Smooth muscle cell (in vitro differentiated cells): ENCODE measurements at regions not wholly inside any gene's neighbourhood (a gene's known extent, or its start where the extent isn't known, plus 50 kb on each side); places are given as distances from the start of the nearest gene placed in this dataset.

Source experiments
- DNase-seq: peaks from one replicate; lab custom pipeline; 2025; ENCODE audit not compliant: unreplicated experiment; lab: John Stamatoyannopoulos, UW
- H2AFZ ChIP-seq: fragments of 200-600 bp; sonication (generic); 2 replicates; pipeline ENCODE4 v1.6.0; 2016; ENCODE audit warnings: antibody characterized with exemption, low read depth, mild to moderate bottlenecking
- H3F3A ChIP-seq: fragments of 200-600 bp; sonication (generic); 2 replicates; pipeline ENCODE4 v1.6.0; 2017; ENCODE audit warnings: antibody characterized with exemption, low read depth
- H3K27ac ChIP-seq: fragments of 200-600 bp; sonication (generic); 2 replicates; pipeline ENCODE4 v1.5.1; 2016; ENCODE audit warnings: low read depth, mild to moderate bottlenecking
- H3K27me3 ChIP-seq: fragments of 200-600 bp; sonication (generic); 2 replicates; pipeline ENCODE4 v1.6.1; 2016; ENCODE audit warnings: low read depth, mild to moderate bottlenecking
- H3K36me3 ChIP-seq: fragments of 200-600 bp; sonication (generic); 2 replicates; pipeline ENCODE4 v1.5.1; 2016; ENCODE audit warnings: low read depth
- H3K4me1 ChIP-seq: fragments of 200-600 bp; sonication (generic); 2 replicates; pipeline ENCODE4 v1.5.1; 2016; ENCODE audit warnings: low read depth
- H3K4me2 ChIP-seq: fragments of 200-600 bp; sonication (generic); 2 replicates; pipeline ENCODE4 v1.6.0; 2016; ENCODE audit warnings: mild to moderate bottlenecking
- H3K4me3 ChIP-seq: fragments of 200-600 bp; sonication (generic); 2 replicates; pipeline ENCODE4 v1.5.1; 2016; ENCODE audit warnings: mild to moderate bottlenecking
- H3K79me2 ChIP-seq: fragments of 200-600 bp; sonication (generic); 2 replicates; pipeline ENCODE4 v1.6.0; 2016; ENCODE audit warnings: low read depth, mild to moderate bottlenecking
- H3K9ac ChIP-seq: fragments of 200-600 bp; sonication (generic); 2 replicates; pipeline ENCODE4 v1.6.0; 2016; ENCODE audit warnings: low read depth
- H3K9me3 ChIP-seq: fragments of 200-600 bp; sonication (generic); replicated peaks from 2 replicates; pipeline ENCODE4 v1.5.1; 2016; ENCODE audit warnings: low read depth
- H4K20me1 ChIP-seq: fragments of 200-600 bp; sonication (generic); 2 replicates; pipeline ENCODE4 v1.6.0; 2016; ENCODE audit warnings: low read depth
- CTCF ChIP-seq: fragments of 200-600 bp; sonication (generic); IDR thresholded peaks from 2 replicates; pipeline ENCODE4 v1.5.1; 2017; ENCODE audit warnings: borderline replicate concordance, mild to moderate bottlenecking, antibody characterized with exemption; ENCODE audit not compliant: insufficient read depth, poor library complexity, severe bottlenecking
- WGBS: methylation state at CpG from one replicate; pipeline ENCODE4 v1.1.7; 2016; ENCODE audit warnings: low lambda C conversion rate; 5-methylcytosine and 5-hydroxymethylcytosine counted together

- no peaks in the 10 kb centered on the region for H3F3A ChIP-seq
- DNase-seq, result no peak
- TF ChIP-seq CTCF, result no peak
- no peak overlapping the region for H3K4me3 ChIP-seq
- no peaks in the 10 kb centered on the region for H3K36me3 ChIP-seq
- WGBS, result over 99% methylated on average over 3 of the region's 3 CpGs
- H3K79me2 ChIP-seq, result no peaks in the 10 kb centered on the region
- H3K4me1 ChIP-seq, result no peaks in the 10 kb centered on the region
- no peak overlapping the region for H3K4me2 ChIP-seq
- no peak overlapping the region for H2AFZ ChIP-seq
- H3K9me3 ChIP-seq, result no peaks in the 10 kb centered on the region
- no peaks in the 10 kb centered on the region for H3K27me3 ChIP-seq
- no peak overlapping the region for H3K9ac ChIP-seq
- no peaks in the 10 kb centered on the region for H4K20me1 ChIP-seq
- no peak overlapping the region for H3K27ac ChIP-seq
Observed at GRCh38 chr5:110838961-110839360, 100.2 kb downstream of the SLC25A46 start.

- no peak for TF ChIP-seq CTCF
- H3K27me3 ChIP-seq, result no peaks in the 10 kb centered on the region
- H4K20me1 ChIP-seq, result no peaks in the 10 kb centered on the region
- H3K4me3 ChIP-seq, result no peak overlapping the region
- H3K4me2 ChIP-seq, result no peak overlapping the region
- H3K9me3 ChIP-seq, result no peaks in the 10 kb centered on the region
- no peak for DNase-seq
- H2AFZ ChIP-seq, result no peak overlapping the region
- H3K4me1 ChIP-seq, result no peaks in the 10 kb centered on the region
- 98% methylated on average over 7 of the region's 7 CpGs for WGBS
- no peaks in the 10 kb centered on the region for H3K36me3 ChIP-seq
- no peak overlapping the region for H3K27ac ChIP-seq
- no peaks in the 10 kb centered on the region for H3F3A ChIP-seq
- H3K9ac ChIP-seq, result no peak overlapping the region
- no peaks in the 10 kb centered on the region for H3K79me2 ChIP-seq
Observed at GRCh38 chr5:110840347-110840960, 101.6 kb downstream of the SLC25A46 start.

GRCh38 chr5:110841137-110841536 lies 102.3 kb downstream of the SLC25A46 start:
- no peak overlapping the region for H2AFZ ChIP-seq

More at GRCh38 chr5:110841137-110841536, 102.3 kb downstream of the SLC25A46 start:
- no peaks in the 10 kb centered on the region for H3K79me2 ChIP-seq
- no peaks in the 10 kb centered on the region for H3K27me3 ChIP-seq
- no peaks in the 10 kb centered on the region for H3F3A ChIP-seq
- H3K4me3 ChIP-seq, result no peak overlapping the region
- no peaks in the 10 kb centered on the region for H3K9me3 ChIP-seq
- DNase-seq, result no peak
- H4K20me1 ChIP-seq, result no peaks in the 10 kb centered on the region
- no peak overlapping the region for H3K9ac ChIP-seq
- no peak overlapping the region for H3K27ac ChIP-seq
- WGBS, result 85% methylated on average over 2 of the region's 2 CpGs
- H3K4me1 ChIP-seq, result no peaks in the 10 kb centered on the region
- no peak overlapping the region for H3K4me2 ChIP-seq
- TF ChIP-seq CTCF, result no peak
- no peaks in the 10 kb centered on the region for H3K36me3 ChIP-seq
